Retinal pigment epithelial cell (primary cell): ENCODE measurements at regions not wholly inside any gene's neighbourhood (a gene's known extent, or its start where the extent isn't known, plus 50 kb on each side); places are given as distances from the start of the nearest gene placed in this dataset.

ENCODE experiments used
- DNase-seq: peaks from one replicate; pipeline ENCODE4 v3.0.0-alpha.2; 2010; ENCODE audit warnings: low read depth
- H3K4me3 ChIP-seq: 2 replicates; pipeline ENCODE4 v1.5.1; 2011; ENCODE audit warnings: mild to moderate bottlenecking, low read length, control low read depth, moderate library complexity
- TF ChIP-seq, protein P1 (sequence below): conservative IDR thresholded peaks from 2 replicates; pipeline ENCODE4 v1.5.1; 2011; ENCODE audit warnings: low read depth, low read length, control low read depth, inconsistent platforms

DNA sequence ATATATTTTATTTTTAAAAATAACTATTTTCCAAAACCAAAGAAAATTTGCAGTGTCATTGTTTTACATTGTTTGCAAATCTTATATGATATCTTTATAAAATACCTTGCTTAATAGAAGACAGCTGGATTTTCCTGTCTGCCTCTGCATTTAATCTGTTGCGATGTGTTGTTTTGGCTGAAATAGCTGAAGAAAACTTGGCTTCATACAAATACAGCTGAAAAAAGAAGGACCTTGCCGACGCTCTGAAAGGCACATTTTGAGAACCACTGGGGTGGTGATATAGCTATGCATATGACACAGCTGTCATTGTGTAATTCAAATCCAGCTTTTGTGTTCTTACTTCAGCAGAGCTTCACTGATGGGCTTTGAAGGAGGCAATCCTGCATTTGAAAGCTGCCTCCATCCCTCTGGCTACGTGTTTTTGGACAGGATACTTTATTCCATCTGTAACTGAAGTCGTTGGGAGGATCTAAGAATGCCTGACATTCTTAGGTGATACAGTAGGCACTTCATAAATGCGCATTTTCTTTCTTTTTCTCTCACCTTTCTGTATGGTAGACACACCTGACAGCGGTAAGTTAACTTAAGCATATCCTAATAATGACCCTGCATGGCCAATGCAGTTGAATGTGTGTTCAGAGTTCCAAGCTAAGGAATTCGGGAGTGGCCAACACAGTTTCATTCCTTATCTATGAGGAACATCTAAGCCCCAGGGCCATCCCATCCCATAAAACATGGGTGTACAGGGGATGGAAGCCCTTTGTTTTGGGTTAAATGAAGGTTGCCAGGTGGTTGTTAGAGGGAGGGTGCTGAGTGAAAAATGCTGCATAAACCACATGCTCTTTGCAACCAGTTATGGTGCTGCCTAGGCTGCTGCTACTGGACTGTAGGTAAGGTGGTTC, 213.0 kb downstream of the TFAP2A start:
- DNase-seq = no peak
- TF ChIP-seq, protein P1, sequence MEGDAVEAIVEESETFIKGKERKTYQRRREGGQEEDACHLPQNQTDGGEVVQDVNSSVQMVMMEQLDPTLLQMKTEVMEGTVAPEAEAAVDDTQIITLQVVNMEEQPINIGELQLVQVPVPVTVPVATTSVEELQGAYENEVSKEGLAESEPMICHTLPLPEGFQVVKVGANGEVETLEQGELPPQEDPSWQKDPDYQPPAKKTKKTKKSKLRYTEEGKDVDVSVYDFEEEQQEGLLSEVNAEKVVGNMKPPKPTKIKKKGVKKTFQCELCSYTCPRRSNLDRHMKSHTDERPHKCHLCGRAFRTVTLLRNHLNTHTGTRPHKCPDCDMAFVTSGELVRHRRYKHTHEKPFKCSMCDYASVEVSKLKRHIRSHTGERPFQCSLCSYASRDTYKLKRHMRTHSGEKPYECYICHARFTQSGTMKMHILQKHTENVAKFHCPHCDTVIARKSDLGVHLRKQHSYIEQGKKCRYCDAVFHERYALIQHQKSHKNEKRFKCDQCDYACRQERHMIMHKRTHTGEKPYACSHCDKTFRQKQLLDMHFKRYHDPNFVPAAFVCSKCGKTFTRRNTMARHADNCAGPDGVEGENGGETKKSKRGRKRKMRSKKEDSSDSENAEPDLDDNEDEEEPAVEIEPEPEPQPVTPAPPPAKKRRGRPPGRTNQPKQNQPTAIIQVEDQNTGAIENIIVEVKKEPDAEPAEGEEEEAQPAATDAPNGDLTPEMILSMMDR = no peak
- H3K4me3 ChIP-seq = no peak overlapping the region

DNA sequence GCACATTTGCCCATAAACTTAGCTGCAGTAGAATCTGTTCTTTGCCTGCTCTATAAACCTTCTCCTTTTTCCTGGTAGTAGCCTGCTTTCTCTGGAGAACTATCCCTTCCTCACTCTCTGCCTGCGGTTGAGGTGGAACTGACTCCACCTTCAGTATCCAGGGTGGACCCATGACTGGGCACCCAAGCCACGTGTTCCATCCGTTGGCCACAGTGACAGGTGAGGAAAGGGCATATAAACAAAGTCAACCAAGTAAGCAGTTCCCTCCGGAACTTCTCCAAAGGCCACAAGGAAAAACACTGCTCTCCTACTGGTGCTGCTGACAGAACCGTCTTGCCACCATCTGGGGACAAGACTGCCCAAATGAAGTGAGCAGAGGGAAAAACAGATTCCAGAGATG, 218.8 kb downstream of the TFAP2A start:
- TF ChIP-seq, protein P1 = no peak
- H3K4me3 ChIP-seq = no peak overlapping the region
- DNase-seq = no peak

DNA sequence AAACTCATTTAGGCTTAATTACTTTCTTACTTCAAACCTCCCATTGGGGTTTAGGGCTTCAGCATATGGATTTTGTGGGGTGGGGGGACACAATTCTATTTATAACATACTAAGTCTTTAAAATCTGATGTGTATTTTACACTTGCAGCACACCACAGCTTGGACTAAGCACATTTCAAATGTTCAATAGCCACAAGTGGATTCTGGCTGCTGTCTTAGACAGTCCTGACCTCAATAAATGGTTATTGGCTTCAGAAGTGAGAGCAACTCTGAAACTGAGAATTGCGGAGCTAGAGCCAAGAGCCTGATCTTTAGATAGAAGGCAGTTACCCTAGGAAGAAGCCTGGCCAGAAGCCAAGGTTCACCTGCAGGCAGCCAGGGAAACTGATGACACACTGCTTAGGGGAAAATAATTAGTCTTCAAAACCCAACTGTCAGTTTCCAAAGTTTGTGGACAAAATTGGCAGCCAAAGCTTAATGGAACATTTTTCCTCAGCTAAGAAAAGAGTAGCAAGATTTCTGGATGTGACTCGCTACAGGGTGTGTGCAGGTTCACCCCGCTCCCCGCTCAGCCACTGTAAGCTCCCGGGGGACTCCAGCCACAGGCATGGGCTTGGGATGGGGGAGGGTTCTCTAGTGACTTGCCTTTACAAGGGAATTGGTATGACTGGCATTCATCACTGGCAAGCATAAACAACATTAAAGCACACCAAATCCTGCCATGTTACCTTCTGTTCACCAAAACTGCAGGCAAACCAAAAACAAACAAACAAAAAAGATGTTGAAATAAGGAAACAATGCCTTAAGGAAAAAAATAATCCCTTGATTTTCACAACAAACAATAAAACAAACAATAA, 219.8 kb downstream of the TFAP2A start:
- TF ChIP-seq, protein P1 = no peak
- no peak overlapping the region for H3K4me3 ChIP-seq

DNA sequence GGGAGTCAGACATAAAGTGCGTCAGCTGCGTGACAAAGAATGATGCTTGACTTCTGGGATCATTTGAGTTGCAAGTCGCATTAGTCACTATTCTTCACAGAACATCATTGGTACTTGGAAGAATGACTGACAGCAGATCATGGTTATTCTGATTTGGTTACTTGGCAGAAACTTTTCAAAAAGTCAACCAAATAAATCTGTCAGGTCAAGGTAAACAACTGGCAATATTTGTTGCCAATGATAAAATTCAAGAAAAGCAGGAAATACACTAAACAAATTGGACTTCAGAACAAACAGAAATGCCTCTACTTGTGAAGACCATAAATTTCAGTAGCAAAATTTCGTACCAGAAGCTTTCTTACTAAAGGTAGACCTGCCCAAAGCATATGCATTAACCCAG, 221.6 kb downstream of the TFAP2A start:
- TF ChIP-seq, protein P1 = no peak
- H3K4me3 ChIP-seq = no peak overlapping the region
- DNase-seq = no peak

More for the DNA sequence above, 219.8 kb downstream of the TFAP2A start:
- DNase-seq = no peak

DNA sequence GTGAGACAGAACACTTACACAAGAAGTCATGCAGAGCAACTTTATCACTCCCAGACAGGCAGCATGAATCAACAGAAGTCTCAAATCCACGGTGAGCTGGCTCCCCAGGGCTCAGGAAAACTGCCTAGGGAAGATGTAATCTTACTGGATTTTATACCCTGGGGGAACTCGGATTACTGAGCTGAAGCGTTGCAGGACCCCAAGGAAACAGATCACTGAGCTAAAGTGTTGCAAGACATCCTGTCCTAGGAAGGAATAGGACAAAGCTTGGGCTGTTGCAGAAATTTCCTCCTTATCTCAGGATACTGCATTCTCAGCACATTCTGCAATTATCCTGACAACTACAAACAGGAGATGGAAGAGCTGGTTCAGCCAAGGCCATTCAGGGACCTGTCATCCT, 224.8 kb downstream of the TFAP2A start:
- no peak for DNase-seq
- no peak overlapping the region for H3K4me3 ChIP-seq
- TF ChIP-seq, protein P1 = no peak

DNA sequence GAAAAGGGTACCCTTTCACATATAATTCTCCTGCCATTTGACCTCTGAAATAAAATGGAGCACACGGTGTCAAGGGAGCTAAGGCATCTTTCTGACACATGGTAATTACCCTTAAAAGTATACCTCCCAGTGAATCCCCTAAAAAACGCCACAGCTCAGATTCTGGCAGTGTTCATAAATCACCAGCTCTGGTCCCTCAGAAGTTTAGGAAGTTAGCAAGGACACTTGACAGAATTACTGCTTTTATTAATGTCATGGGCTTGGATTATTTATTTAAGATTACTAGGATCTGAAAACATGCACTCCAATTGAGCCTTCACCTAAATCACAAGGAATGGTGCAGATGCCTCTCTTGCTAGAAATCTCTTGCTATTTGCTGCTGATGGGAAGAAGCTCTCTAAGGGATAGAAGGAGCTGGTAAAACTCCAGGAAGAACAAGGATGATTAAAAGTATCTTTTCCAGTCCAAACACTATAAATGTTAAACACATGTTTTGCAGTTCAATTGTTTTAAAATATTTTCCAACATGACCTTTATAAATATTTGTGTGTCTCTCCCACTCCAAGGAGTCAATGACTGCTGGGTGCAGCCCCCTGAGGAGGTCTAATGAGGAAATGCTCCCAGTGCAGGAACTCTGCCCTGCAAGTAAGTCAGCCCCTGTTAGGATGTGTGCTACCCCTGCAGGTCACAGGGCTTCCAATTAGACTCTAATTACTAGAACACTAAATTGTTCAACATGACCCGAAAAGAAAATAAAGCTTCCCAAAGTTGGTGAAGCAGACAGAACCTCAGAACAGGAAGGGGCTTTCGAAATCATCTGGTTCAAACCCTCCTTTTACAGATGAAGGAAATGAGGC, 230.3 kb downstream of the TFAP2A start:
- DNase-seq = no peak

More for the DNA sequence above, 230.3 kb downstream of the TFAP2A start:
- TF ChIP-seq, protein P1 = no peak
- H3K4me3 ChIP-seq = no peak overlapping the region
